Fibroblast of pulmonary artery (primary cell): ENCODE measurements at regions not wholly inside any gene's neighbourhood (a gene's known extent, or its start where the extent isn't known, plus 50 kb on each side); places are given as distances from the start of the nearest gene placed in this dataset.
"Not testable (repeated sequence)": the region's sequence is repeated elsewhere in the genome, so short reads cannot be mapped to it uniquely, and the experiment has no call there.

Source experiments
- DNase-seq: peaks from one replicate; pipeline ENCODE4 v3.0.0-alpha.2; 2010; ENCODE audit warnings: low read depth
- H3K4me3 ChIP-seq: replicated peaks from 2 replicates; pipeline ENCODE4 v1.5.1; 2011; ENCODE audit warnings: low read depth, mild to moderate bottlenecking, control low read depth, low read length, moderate library complexity
- TF ChIP-seq, protein P1 (sequence below): IDR thresholded peaks from 2 replicates; pipeline ENCODE4 v1.5.1; 2011; ENCODE audit warnings: mild to moderate bottlenecking, control low read depth, low read length, inconsistent platforms; ENCODE audit errors: missing control alignments

DNA sequence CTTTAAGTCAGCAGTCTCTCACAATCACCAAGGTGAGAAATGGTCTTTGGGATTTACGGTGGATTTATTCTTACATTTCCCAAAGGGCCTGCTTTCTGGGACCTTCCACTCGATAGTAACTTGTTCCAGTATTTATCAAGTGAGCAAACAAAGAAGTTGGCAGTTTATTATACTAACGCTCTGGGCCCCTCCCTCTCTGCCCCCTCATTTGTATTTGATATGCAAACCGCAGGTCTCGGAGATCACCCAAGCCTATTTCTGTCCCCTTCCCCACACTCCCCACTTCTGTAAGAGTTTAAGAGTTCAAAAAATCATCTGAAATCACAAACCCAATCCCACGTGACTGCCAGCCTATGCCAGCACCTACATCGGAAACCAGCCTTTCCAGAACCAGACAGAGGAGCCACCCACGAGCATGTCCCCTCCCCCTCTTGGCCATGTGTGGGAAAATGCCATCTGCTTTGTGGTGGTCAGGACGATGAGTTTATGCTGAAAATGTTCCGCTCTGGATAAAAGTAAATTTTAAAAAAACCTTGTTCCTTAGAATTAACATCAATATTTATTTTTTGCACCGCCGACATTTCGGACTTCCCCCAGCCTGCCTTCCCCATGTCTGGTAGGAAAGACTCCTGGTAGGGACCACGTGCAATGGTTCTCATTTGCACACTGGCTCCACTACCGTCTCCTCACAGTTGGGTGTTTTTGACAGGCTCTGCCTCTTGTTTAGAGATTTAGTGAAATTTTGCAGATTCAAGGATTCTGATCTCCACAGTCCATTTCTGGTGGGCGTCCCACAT is 281.0 kb downstream of the TFAP2C start:
- H3K4me3 ChIP-seq = no peak overlapping the region

DNA sequence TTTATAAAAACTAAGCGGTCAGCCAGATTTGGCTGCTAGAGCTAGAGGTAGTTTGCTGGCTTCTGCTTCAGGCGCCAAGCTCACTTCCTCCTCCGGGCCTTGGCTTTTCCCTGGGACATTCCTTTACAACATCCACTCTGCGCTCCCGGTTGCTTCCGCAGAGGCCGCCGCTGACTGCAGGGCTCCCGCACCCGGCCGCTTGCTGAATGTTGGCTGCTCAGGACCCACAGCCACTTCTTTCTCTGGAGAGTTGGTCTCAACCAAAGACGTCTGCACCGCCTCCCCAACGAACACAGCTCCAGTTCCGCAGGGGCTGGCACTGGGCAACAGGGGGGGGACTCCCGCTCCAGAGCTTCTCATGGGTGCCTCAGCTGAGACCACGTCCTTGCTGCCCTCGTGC is 282.8 kb downstream of the TFAP2C start:
- TF ChIP-seq, protein P1, sequence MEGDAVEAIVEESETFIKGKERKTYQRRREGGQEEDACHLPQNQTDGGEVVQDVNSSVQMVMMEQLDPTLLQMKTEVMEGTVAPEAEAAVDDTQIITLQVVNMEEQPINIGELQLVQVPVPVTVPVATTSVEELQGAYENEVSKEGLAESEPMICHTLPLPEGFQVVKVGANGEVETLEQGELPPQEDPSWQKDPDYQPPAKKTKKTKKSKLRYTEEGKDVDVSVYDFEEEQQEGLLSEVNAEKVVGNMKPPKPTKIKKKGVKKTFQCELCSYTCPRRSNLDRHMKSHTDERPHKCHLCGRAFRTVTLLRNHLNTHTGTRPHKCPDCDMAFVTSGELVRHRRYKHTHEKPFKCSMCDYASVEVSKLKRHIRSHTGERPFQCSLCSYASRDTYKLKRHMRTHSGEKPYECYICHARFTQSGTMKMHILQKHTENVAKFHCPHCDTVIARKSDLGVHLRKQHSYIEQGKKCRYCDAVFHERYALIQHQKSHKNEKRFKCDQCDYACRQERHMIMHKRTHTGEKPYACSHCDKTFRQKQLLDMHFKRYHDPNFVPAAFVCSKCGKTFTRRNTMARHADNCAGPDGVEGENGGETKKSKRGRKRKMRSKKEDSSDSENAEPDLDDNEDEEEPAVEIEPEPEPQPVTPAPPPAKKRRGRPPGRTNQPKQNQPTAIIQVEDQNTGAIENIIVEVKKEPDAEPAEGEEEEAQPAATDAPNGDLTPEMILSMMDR = no peak
- H3K4me3 ChIP-seq = no peak overlapping the region
- no peak for DNase-seq

More for the DNA sequence above, 281.0 kb downstream of the TFAP2C start:
- DNase-seq = no peak
- TF ChIP-seq, protein P1 = no peak

DNA sequence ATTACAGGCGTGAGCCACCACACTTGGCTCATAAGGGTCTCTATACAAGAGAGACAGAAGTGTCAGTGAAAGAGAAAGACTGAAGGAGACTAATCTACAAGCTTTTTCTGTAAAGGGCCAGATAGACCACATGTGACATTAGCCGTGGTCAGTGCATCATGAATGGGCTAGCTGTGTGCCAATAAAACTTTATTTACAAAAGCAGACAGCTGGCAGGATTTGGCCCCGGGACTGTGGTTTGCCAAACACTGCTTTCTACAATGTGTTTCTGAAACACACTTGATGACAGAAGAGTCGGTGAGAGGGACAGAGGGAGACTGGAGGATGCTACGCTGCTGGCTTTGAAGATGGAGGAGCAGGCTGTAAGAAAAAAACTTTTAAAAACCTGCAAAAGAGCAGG is 285.4 kb downstream of the TFAP2C start:
- no peak for DNase-seq
- H3K4me3 ChIP-seq = no peak overlapping the region
- TF ChIP-seq, protein P1 = no peak

DNA sequence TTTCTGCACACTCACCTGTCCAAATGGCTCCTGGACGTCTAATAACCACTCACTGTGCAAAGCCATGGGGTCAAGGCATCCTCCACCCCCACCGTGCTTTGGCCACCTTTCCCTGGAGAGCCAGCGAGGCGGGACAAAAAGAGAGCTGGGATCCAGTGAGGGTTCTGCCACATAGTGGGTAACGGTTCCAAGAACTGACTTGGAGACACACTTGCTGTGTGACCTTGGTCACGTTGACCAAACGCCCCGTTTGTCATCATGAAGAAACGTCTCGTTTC is 287.2 kb downstream of the TFAP2C start:
- no peak for DNase-seq
- TF ChIP-seq, protein P1 = no peak

DNA sequence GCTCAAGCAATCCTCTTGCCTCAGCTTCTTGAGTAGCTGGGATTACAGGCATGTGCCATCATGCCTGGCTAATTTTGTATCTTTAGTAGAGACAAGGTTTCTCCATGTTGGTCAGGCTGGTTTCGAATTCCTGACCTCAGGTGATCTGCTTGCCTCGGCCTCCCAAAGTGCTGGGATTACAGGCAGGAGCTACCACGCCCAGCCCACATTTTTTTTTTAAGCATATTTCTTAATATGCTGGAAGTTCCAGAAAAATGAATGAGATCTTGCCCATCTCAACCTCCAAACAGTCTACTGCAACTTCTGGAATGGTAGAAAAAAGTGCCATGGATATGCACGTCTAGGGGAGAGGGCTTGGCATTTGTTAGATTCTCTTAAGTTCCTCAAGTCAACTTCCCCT is 290.9 kb downstream of the TFAP2C start:
- DNase-seq, H3K4me3 ChIP-seq: not testable (repeated sequence)

More for the DNA sequence above, 287.2 kb downstream of the TFAP2C start:
- H3K4me3 ChIP-seq = no peak overlapping the region

DNA sequence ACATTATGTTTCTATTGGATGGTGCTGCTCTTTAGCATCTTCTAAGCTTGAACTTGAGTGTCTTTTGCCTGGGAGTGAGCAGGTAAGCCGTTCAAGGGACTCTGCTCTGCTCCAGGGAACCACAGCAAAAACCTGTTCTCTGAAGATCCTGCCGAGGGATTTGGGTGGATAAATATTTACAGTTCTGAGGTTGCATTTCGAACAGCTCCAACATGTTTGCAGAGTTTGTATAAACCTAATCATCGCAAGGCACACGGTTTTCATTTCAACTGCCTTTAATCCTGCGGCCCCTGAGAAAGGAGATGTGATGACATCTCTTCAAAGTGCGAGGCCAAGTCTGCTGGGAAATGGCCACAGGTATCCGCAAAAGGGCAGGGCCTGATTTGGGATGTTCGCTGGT is 293.4 kb downstream of the TFAP2C start:
- DNase-seq = no peak
- H3K4me3 ChIP-seq = no peak overlapping the region
- TF ChIP-seq, protein P1 = no peak

DNA sequence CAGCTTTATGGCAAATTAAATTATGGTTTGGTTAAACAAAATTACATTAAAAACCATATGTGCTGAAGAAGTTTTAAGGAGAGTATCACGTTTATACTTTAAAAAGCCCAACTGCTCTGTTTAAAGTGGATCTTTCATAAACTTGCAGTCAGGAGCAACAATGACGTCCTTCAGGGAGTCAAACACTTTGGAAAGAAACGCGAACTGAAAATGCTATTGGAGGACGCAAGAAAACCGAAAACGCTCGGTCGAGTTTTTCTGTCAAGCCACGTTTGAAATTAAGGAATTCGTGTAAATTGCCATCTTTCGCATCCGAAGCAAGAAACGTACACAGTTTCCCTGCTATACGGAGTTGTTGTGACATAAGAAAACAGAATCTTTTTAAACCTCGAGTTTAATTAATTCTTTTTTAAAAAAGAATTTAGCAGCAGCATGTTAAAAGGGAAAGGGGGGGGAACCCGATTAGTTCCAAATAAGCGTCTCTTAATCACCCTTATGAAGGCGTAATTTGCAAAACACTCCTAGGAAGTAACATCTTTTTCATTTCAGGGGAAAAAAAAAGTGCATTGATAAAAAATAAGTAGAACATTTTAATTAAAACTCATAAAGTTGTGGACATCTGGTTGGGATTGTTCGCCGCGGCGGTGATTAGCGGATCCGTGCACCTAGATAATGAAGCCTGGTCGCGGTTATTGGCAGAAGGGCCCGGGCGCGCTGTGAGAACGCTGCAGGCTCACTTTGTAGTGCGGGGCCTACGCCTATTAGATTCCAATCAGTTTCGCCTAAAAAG is 295.4 kb downstream of the TFAP2C start:
- TF ChIP-seq, protein P1 = no peak
- no peak for DNase-seq
- no peak overlapping the region for H3K4me3 ChIP-seq
